ENCODE measurements at regions not wholly inside any gene's neighbourhood (a gene's known extent, or its start where the extent isn't known, plus 50 kb on each side); places are given as distances from the start of the nearest gene placed in this dataset.
"Not testable (repeated sequence)": the region's sequence is repeated elsewhere in the genome, so short reads cannot be mapped to it uniquely, and the experiment has no call there.

DNA sequence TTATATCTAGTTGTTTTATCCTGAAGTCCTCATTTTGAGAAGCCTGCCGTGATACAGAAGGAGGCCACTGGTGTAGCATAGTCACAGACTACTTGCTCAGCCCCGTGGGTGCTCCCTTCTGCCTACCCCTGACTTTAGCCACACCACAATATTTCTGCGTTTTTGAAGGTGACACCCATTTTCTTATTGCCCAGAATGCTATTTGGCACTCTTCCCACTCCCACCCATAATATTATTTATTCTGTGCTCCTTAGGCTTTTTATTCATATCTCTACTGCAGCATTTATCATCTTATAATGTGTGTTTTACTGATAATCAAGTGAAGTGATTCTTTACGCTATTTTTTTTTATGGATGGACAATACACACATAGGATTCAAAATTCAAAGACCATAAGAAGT lies 107.3 kb downstream of the OR2B2 start:
- DNase-seq, result no peak

DNA sequence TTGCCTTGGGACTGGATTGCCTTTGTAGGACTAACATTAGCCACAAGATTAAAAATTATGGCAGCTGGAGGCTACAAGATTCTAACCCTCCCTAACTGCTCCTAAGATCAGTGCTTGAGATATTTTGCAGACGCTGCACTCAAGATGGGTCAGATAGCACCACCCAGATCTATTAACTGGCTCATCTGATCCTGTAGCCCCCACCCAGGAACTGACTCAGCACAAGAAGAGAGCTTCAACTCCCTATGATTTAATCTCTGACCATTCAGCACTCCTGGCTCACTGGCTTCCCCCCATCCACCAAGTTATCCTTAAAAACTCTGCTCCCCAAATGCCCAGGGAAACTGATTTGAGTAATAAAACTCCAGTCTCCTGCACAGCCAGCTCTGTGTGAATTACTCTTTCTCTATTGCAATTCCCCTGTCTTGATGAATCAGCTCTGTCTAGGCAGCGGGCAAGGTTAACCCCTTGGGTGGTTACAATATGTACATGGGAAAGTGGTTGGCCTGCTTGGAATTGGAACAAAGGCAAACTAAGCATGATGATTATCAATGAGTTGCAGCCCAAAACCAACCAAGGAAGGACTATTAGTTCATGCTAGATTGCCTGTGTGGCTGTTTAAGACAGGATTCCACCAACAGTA lies 111.3 kb downstream of the OR2B2 start:
- DNase-seq, result no peak

DNA sequence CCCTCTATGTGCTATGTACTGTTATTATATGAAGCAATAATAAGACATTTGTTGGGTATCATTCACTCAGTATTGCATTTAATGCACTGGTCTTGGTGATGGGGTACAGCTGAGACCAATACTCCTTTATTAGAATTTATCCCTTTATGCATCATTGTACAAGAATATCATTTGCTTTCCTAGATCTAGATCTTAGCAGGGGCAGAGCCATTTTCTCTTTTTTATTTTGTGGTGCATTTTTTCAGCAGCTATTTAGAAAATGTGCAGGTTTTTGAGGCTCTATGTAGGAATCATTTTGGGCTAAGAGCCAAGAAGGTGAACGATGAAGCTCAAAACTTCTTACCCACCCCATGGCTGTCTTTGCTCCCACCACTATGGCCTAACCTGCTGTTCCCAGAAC lies 114.2 kb downstream of the OR2B2 start:
- no peak for DNase-seq

DNA sequence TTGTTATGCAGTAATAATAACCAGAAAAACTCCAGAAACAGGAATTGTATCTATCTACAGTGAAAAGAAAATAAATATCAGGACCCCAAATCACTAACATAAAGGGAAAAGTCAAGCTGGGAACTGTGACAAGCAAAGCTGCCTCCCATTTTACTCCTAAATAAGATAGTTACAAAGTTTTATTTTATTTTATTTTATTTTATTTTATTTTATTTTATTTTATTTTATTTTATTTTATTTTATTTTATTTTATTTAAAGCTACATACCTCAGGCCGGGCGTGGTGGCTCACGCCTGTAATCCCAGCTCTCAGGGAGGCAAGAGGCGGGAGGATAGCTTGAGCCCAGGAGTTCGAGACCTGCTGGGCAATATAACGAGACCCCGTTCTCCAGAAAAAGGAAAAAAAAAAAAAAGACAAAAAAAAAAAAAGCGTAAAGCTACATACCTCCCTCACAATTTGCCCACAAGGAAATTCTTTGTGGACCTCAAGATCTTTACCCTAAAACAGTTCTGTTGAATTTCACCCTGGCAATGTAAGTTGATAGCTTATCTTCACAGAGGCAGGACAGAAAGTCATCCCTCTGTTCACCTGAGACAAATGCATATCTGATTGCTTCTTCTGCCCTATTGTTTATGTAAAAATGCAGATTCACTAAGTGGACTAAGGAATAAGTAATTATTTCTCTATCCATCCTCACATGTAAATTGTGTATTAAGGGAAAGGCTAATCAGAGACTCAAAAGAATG lies 115.3 kb downstream of the OR2B2 start:
- DNase-seq, result not testable (repeated sequence)

DNA sequence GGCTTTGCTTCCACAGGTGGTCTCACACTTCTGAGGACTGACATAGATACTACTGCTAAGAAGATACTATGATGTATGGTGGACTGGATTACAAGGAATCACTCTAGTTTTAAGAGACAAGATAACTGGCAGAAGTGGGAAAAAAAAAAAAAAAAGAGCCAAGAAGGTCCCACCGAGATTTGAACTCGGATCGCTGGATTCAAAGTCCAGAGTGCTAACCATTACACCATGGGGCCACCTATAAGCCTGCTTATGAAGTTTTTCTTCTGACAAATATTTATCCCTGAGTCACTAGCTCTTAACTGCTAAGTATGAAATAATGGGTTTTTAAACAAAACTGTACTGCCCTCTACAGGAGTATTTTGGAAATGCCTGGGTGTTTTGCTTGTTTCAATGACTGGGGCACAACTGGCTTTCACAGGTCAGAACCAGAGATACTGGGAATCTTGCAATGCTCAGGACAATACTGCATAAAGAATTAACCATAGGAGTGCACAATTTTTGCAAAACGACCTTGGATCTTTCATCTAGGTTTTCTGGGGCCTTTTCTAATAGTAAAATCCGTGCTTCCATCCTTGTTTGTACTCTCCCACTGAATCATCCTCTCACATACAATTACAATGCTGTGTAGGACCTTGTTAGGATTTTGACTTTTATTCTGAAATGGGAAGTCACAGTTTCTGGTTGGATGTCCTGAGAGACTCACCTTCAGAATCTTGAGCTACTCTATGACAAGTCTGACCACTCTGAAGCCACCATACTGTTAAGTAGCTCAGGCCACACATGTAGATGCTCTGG lies 116.3 kb downstream of the OR2B2 start:
- peak; percentile 89 for DNase-seq

DNA sequence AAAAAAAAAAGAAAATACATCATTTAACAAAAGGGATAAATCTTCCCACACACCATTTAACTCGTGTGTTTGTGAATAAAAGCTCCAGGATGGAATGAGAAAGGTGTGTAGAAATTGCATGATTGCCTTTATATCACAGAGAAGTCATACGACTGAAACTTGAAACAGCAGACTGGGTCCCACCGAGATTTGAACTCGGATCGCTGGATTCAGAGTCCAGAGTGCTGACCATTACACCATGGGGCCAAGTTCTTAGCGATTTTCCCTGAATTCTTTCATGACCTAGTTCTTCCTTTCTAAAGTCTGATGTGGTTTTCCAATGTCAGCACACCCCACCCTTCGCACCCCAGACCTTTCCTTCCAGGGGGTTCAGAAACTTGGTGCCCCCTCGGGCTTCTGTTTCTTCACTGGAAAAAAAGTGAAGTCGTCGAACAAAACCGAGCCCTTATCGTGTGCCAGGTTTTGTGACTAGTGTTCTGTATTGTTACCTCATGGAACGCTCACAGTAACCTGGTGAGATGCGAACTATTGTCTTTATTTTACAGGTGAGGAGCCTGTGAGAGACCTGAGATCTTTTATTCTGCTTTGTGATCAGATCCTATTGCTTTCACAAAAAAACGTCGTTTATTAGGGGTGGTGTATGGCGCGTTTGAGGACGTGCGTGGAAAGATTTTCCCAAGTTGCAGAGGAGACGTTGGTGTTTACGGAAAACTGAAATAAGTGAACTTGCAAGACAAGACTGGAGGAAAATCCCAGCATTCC lies 120.8 kb downstream of the OR2B2 start:
- peak; percentile 59 for DNase-seq

DNA sequence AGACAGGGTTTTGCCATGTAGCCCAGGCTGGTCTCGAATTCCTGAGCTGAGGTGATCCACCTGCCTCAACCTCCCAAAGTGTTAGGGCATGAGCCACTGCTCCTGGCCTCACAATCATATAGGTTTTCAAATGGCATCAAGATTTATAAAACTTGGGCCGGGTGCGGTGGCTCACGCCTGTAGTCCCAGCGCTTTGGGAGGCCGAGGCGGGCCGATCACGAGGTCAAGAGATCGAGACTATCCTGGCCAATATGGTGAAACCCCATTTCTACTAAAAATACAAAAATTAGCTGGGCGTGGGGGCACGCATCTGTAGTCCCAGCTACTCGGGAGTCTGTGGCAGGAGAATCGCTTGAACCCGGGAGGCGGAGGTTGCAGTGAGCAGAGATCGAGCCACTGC lies 123.8 kb downstream of the OR2B2 start:
- DNase-seq, result not testable (repeated sequence)

DNA sequence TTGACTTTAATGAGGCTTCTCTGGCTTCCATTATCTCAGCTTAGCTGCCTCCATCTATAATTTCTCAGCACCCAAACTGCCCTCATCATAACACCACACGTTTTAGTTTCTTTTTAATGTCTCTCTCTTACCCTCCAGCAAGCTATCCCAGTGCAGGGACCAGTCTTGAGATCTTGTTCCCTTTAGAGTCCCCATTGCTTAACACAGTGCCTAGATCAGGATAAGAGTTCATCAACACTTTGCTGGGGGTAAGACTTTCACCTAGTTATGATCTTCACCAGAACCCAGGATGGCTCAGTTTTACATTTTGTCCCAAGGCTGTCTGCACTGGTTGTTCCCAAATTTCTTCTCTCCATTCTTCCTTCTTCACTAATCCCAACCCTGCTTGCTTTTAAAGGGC lies 126.1 kb downstream of the OR2B2 start:
- DNase-seq, result no peak

DNA sequence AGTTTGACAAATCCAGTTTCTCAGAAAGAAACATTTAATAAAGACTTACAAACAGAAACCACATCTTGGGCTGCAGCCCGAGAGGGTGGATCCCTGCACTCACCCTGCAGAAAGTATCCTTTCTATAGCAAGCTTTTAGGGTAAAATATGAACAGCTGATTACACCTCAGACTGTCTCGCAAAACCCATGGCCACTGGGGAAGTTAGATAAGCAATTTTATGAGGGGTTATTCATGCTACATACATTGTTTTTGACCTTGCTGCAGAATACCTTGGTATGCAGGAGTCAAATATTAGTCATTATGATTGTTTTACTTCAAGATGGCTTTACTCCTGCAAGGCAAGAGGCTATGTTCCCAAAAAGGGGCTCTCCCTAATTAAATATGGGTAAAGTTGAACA lies 126.9 kb downstream of the OR2B2 start:
- no peak for DNase-seq

DNA sequence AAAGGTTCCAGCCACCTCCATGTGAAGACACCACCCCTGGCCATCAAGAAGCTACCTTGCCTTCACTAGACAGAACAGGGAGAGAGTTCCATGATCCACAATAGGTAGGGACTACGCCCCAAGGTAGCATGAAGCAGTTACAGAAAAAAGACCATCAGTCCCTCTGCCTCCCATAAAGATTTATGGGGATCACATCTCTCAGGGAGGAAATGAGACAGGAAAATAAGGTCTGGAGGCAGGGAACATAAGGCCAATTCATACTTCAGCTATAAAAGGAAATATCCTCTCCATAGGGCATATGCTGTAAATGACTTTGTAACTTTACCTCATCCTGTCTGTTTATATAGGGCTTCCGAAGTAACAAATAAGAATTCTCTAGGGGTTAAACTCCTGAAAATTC lies 129.4 kb downstream of the OR2B2 start:
- no peak for DNase-seq

DNA sequence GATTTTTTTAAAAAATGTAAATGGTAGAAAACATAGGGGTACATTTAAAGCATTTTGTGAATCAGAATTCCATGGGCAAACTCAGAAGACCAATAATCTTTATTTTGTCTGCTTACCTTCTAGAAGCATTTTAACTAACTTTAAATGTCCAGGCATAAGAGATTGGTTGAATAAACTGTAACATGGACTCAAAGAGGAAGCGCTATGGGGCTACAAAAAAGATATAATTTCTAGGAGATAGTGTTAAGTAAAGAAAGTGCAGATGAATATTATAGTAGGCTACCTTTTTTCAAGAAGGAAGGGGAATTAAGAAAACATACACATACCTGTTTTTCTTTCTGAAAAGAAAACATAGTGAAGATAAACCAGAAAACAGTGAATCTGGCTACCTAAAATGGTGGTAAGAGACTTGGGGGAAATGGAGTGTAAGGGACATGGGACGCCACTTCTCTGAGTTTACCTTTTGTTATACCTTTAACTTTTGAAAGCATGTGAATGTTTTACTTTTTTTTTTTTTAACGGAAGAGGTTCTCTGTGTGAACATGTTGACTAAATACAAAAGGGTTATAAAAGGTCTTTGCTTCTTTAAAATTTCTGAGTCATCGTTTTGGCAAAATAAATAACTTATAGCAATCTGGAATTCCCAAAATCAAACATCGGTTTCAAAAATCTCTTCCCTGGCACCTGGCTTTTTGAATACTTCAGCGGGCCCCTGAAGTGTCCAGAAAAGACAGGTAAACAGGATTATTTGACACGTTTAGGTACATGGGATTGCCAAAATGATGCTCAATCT lies 133.4 kb downstream of the OR2B2 start:
- no peak for DNase-seq

DNA sequence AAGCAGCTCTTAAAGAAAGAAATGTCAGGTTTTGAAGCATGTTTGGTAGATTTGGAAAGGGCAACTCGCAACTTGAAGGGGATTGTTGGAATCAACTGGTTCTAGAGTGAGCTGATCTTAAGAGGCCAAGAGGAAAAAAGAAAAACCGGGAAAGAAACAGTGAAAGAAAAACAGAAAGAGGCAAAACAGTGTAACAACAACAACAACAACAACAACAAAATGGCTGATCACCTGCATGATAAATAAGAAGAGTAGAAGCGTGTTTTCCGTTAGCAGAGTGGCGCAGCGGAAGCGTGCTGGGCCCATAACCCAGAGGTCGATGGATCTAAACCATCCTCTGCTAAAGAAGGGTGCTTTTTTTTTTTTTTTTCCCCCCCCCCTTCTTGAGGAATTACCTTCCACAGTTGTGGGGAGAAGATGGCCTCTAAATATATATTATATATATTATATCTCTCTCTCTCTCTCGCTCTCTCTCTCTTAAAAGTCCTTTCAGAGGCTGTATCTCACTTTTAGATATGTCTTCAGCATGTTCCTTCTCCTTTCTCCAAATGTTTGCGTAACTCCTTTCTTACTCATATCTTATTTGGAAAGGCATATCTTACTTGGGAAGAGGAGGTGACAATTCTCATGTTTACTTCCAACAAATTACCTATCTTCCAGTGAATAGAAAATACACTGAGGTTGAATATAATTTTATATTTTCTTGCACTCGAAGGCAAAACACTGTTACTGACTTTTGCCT lies 134.4 kb downstream of the OR2B2 start:
- DNase-seq, result no peak

DNA sequence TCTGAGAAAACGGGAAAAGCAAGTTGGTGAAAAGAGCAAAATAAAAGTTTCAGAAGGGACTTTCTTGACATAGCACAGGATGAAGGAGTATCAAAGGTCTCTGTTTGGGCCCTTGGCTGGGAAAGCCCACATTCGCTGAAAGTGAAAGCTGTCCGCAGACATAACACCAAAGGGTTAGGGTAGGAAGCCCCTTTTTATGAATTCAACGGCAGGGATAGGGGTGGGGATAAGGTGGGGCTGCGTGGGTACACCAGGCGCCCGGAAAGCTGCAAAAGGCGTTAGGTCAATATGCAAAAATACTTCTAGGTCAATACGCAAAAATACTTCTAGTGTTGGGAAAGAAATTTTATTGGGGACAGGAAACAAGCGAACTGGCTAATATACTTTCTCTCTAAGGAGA lies 135.1 kb downstream of the OR2B2 start:
- DNase-seq, result no peak

DNA sequence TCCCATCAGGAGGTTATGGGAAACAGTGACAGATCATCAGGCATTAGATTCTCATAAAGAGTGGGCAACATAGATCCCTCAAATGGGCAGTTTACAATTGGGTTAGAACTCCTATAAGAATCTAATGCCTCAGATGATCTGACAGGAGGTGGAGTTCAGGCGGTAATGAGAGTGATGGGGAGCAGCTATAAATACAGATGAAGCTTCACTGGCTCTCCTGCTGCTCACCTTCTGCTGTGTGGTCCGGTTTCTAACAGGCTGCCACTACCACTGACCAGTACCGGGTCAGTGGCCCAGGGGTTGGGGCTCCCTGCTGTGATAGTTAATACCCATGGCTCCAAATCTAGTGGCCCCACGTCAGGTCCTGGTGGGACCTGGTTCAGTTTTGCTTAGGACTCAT lies 135.7 kb downstream of the OR2B2 start:
- no peak for DNase-seq

DNA sequence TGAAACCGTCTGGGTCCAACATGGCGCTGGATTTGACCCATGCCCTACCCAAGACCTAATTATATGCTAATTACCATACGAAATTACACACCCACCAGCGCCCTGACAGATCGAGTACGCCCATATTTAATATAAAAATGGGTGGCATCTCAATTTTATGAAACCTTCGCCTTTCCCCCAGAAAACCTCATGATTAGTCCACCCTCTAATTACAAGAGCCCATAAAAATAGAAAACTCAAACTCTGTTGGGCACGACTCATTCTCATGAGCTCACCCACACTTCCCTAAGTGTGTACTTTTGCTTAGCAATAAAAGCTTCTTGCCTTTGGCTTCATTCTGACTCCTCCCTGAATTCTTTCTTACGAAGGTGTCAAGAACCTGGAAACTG lies 136.4 kb downstream of the OR2B2 start:
- no peak for DNase-seq

DNA sequence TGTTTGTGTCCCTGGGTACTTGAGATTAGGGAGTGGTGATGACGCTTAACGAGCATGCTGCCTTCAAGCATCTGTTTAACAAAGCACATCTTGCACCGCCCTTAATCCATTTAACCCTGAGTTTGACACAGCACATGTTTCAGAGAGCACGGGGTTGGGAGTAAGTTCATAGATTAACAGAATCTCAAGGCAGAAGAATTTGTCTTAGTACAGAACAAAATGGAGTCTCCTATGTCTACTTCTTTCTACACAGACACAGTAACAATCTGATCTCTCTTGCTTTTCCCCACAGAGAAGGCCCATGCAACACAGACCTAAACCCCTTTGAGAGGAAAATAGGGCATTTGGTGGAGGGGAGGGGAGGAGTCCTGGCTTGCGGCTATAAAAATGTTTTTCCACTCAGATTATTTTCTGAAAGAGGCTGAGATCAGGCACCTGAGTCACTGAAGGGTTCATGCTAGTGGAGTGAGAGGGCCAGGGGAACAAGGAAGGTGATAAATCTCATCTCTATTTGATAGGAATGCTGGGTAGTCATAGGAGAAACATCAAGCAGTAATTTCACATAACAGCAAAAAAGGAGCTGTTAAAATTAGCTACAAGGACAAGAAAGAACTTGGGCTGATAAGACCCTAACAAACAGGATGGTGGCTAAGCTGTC lies 136.9 kb downstream of the OR2B2 start:
- not testable (repeated sequence) for DNase-seq

DNA sequence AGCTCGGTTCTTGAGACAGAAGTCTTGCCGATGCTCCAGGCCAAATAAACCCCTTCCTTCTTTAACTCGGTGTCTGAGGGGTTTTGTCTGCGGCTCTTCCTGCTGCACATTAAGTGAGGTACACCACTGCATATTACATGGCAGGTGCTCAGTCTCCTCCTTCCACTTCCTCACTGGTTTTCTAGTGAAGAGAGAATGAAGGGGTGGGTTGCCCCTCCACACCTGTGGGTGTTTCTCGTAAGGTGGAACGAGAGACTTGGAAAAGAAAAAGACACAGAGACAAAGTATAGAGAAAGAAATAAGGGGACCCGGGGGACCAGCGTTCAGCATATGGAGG lies 138.0 kb downstream of the OR2B2 start:
- not testable (repeated sequence) for DNase-seq

DNA sequence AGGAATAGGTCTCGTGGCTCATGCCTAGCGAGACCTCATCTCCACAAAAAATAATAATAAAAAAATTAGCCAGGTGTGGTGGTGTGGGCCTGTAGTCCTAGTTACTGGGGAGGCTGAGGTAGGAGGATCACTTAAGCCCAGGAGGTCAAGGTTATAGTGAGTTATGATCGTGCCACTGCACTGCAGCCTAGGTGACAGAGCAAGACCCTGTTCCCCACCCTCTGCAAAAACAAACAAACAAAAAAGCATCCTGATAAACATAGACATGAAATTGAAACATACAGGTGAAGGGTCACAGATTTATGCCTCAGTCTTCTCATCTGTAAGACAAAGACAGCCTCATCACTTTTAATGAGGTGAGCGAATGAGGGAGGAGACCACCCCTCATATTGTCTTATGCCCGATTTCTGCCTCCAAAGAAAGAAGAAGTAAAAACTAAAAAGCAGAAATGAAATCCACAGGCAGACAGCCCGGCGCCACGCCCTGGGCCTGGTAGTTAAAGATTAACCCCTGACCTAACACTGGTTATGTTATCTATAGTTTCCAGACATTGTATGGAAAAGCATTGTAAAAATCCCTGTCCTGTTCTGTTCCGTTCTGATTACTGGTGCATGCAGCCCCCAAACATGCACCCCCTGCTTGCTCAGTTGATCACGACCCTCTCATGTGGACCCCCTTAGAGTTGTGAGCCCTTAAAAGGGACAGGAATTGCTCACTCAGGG lies 138.5 kb downstream of the OR2B2 start:
- DNase-seq, result not testable (repeated sequence)

DNA sequence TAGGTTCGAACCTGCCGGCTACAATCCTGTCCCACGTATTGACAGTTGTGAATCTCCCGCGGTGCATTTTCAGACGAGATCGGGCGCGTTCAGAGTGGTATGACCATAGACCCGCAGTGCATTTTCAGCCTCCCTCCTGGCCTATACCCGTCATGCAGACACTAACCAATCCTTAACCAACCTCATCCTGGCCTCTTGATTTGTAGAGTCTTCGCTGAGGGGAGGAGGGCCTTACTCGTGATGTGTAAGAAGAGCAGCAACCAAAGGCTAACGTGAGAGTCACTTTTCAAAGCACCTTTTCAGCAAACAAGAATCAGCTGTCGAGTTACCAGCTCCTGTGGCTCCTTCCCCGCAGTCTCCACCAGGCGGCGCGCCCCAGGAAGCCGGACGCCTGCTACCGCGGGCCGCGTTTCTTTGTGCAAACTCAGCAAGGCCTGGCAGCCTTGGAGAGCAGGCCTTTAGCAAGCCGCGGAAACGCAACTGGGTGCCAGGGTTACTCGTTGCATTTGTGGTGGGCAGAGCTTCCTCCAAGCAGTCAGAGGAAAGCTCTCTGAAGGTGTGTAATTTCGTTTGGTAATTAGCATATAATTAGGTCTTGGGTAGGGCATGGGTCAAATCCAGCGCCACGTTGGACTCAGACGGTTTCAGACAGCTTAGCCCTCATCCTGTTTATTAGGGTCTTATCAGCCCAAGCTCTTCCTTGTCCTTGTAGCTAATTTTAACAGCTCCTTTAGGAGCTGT lies 139.8 kb downstream of the OR2B2 start:
- DNase-seq, result peak; percentile 43

DNA sequence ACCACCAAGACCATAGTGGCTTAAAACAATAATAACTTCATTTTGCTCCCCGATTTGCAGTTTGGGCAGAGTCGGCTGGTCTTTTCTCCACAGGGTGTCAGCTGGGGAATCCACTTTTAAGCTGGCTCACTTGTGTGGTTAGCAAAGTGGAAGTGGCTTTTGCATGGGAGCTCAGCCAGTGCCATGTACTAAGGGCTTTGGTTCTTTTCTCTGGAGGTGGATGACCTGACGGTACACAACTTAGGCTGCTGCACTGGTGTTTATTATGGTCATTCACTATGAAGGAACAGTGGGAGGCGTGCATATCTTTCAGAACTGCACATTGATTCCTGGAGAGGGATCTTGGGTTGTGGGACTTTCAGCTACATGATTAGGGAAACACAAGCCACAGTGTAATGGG lies 141.0 kb downstream of the OR2B2 start:
- no peak for DNase-seq
